HG02938 (cell line): ENCODE measurements at regions not wholly inside any gene's neighbourhood (a gene's known extent, or its start where the extent isn't known, plus 50 kb on each side); places are given as distances from the start of the nearest gene placed in this dataset.

Experiments used
- ATAC-seq: cut with Tn5 transposase; IDR thresholded peaks from one replicate; pipeline ENCODE4 v1.9.1; 2021; ENCODE audit warnings: mild to moderate bottlenecking, moderate library complexity; ENCODE audit not compliant: unreplicated experiment

DNA sequence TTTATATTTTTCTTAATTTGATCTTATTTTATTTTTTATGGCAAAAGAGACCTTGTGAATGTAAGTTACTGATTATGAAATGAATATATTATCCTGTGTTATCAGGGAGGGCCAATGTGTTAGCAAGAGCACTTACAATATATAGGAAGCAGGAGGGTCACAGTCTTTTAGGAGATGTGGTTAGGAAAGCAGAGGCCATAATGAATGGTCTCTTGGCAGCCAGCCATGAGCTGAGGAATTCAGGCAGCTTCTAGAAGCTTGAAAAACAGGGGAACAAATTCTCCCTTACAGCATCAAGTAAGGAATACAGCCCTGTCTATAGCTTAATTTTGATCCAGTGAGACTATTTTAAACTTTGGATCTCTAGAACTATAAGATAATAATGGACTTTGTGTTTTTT is 2374.6 kb downstream of the PCDH9 start:
- no peak for ATAC-seq

DNA sequence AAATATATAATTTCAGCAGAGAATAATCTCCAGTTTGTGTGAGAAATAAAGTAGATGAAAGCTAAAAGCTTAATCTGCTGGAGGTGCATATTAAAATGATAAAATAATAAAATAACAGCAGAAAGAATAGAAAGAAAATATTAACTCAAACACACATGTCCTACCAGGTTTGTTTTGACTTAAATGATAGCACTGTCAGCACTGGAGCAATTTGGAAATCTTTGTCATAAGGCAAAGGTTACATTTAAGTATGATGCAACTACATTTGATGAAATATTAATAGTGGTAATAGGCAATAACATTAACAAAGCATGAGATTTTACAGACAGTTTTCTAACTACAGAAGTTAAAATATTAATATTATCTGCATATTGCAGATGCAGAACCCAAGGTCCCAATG is 2380.1 kb downstream of the PCDH9 start:
- no peak for ATAC-seq

DNA sequence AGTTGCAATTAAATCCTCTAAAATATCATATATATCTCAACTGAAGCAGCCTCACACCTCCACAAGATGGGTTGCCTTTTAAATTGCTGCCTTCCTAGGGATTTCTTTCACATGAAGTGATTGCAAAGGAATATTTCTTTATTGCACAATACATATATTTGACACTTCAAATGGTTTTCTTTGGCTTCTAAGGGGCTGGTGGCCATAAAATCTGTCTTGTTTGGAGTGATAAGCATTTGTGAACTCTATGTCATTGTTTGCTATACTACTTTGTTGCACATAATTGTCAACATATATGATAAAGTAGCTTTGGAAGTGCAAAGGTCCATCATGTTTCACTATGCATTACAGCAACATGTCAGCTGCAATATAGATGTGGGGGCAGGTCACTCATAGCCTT is 2380.9 kb downstream of the PCDH9 start:
- ATAC-seq = no peak

DNA sequence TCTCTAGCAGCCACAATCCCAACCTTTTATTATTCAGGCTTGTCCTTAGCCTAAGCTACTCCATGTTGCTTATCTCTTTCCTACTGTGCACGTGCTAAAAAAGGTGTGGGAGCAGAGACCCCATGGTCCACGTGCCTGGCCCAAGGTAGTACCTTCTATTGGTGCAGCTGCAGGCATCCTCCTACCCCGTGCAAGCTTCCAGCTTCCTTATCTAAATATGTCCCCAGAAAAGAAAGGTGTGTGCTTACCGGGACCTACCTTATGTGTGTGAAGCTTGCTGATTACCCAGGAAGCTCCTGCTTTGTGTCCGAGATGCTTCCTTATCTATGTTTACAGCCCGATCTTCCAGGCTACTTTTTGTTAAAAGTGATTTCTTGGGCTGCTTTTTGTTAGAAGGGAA is 2382.4 kb downstream of the PCDH9 start:
- ATAC-seq = no peak

DNA sequence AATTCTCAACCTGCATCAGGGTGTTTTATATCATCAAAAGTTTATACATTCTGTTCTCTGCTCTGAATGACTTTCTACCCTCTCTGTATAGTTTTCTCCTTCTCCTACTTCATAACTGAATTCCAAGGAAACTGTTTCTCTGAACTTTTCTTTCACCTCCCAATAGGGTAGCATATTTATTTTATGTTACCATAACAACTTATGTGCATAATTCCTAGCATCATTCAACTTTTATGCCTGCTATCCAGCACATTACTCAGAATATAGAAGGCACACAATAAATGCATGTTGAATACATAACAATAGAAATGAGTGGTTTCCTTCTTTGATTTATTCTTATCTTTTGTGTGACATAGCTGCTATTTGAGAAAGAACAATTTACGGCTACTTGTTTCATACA is 2385.0 kb downstream of the PCDH9 start:
- no peak for ATAC-seq

DNA sequence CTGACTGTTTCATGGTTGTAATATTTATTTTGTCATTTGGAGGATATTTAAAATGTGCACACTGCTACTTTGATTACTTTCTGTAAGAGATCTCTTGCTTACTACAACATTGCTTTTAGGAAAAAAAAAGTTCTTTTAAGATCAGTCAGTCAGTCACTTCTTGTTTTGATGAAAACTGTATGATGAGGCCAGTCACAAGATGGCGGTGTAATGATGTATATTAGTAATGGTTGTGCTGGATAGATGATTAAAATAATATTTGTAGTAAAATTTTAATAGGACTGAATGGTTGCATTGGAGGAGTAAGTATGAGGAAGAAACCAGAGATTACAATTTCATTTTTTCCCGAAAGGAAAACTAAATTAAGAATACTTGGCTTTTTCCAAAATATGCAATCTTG is 2411.1 kb downstream of the PCDH9 start:
- ATAC-seq = no peak

DNA sequence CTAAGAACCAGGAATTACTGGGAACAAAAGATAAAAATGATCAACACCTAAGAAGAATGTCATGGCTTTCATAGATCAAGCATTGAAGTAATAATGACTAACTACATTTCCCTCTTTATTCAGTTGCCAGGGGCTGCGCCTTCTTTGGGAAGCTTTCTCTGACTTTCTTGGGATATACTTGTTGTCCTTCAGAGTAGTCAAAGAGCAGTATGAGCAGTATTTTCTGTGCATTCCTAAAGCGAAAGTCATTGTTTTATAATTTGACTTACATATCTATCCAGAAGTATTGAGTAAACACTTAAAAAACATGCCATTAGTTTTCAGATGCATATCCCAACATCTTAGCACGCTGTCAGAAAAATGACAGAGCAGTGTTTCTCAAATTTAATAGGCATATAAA is 2412.4 kb downstream of the PCDH9 start:
- no peak for ATAC-seq

DNA sequence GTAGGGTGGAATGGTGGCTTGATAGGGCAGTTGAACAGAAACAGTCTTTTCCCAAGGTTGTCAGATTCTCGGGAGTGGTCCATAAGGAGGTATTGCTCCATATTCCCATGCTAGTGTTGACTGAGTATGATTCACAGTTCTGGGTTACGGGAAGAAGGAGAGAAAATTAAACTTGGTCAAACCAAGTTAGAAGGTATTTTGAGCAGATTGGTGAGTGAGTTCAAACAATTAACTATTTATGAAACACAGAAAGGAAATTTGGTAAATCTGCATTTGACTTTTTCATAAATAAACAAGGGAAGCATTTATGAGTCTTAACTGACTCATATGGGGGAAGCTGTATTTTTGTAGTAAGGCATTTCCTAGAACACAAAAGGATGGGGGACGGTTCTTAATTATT is 2419.4 kb downstream of the PCDH9 start:
- ATAC-seq = no peak

DNA sequence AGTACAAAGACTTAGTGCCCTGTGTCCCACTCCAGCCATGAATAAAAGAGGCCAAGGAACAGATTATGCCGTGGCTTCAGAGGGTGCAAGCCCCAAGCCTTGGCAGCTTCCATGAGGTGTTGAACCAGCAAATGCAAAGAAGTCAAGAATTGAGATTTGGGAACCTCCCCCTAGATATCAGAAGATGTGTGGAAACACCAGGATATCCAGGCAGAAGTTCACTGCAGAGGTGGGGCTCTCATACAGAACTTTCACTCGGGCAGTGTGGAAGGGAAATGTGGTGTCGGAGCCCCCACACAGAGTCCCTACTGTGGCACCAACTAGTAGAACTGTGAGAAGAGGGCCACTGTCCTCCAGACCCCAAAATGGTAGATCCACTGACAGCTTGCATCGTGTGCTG is 2421.4 kb downstream of the PCDH9 start:
- no peak for ATAC-seq

DNA sequence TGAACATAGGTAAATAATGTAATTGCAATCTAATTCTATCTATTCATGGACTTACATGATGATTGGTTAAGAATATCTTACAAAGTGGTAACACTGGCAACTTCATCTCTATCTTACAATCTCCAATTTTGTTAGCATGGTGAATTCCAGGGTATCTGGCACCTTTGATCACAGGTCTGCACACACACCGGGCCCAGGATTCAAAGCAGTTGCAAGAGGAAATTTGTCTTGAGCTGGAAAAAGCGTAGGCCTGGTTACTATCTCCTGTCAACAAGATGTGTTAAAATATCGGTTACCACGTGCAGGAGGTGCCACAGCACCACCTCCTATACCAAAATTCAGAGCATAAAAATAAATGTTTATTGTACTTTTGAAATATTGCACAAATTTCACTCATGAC is 2428.4 kb downstream of the PCDH9 start:
- no peak for ATAC-seq

DNA sequence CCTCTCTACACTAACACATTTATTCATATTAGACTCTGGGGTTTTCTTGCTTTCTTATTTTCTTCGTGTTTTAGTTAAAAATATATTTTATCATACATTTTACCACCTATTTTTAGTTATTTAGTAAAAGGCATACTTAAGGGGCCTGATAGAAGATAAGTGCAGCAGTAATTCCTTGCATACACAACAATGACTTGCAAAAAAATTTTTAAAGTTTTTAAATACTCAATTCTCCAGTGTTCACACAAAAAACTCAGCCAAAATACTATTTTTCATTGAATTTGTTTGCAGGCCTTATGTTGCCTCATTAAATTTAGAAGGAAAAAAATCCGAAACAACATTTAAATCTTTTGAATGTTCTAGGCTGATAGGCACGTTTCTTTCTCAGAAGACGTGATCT is 2431.7 kb downstream of the PCDH9 start:
- no peak for ATAC-seq

DNA sequence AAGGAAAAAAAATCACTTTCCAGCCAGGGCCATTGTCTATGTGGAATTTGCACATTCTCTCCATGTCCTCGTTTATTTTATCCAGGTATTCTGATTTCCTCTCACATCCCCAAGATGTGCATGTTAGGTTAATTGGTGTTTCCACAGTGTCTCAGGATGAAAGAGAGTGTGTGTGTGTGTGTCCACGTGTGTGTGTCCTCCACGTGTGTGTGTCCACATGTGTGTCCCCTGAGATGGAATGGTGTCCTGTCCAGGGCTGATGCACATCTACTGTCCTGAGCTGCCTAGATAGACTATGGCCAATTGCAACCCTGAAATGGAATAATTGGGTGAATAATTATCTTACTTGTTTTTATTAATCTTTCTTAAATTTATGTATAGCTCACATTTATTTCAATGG is 2436.5 kb downstream of the PCDH9 start:
- no peak for ATAC-seq

DNA sequence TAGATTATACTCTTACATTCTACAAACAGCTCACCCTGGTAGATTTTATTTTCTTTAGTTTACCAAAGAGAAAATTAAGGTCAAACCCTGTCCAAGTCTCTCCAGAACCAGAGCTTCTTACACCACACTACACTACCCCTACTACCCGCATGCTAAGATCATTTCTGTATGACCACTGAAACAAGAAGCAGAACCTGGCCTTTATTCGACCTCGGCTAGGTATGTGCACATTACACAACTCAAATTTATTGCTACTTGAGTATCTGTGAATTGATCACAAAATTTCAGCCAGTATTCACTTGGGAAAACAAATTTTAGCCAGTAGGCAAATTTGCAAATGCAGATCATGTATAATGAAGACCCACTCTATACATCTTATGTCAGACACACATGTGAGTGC is 2437.0 kb downstream of the PCDH9 start:
- ATAC-seq = no peak

DNA sequence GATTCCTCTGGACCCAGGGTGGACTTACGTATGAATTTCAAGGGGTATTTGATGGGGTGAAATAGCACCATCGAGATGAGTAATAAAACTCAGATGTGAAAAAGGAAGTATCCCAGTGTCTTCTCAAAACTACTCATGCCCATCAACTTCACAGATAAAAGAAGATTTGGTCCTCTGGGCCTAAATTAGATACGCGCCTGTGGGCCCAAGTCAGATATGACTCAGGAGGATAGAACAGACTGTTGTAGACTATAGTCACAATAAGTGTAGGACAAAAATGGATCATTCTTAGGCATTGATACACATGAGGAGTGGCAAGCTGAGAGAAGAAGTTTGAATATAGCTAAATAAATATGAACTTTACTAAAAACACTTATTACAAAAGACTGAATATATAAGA is 2438.8 kb downstream of the PCDH9 start:
- no peak for ATAC-seq

DNA sequence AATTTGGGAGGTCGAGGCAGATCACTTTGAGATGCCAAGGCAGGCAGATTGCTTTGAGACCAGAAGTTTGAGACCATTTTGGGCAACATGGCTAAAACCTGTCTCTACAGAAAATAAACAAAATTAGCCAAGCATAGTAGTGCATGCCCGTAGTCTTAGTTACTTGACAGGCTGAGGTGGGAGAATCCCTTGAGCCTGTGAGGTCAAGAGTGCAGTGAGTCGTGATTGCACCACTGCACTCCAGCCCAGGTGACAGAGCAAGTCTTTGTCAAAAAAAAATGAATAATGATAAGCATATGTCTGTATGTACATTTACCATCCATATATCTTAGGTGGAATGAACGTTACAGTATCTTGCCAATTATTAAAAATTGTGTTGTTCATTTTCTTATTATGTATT is 2447.7 kb downstream of the PCDH9 start:
- no peak for ATAC-seq

DNA sequence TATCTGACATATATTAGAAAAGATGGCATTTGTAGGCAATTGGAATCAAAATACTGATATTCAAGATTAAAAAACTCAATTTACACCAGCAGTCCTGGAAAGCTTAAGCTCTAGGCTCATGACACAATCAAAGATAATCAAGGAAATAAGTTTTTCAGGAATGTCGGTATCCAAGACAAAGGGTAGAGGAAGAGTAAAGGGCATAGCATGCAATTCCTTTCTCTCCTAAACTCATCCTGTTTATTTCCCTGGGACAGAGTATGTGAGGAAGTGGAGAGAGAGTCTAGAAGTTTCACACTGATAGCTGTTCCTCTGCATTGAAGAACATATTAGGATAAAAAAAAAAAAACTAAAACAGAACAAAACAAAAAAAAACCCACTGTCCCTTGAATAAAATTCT is 2452.1 kb downstream of the PCDH9 start:
- no peak for ATAC-seq

DNA sequence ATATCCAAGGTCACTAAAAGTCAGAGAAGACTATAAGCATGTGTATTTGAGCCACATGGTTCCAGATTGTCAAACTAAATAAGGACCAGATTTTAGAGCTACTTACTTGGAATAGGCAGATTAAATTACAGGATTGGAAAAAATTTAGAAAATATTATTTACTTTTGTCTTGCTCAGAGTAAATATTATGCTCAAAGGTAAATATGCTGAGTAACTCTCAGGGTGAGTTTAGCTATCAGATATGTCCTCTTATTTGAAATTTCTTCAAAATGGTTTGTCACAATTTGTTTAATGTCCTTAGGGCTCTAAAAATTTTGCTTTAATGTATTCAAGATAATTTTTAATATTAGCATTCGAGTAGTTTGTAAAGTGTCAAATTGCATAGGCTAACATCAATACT is 2455.2 kb downstream of the PCDH9 start:
- no peak for ATAC-seq

DNA sequence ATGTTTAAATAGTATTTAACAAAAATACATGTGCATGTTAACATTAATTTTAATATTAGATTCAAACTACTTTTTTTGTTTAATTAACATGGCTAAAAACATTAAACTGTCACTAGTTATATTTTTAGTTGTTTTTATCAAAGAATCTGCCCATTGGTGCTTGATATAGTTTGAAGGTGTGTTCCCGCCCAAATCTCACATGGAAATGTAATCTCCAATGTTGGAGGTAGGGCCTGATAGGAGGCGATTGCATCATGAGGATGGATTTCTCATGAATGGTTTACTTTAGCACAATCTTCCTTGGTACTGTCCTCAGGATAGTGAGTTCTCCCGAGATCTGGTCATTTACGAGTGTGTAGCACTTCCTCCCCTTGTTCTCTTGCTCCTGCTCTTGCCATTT is 2459.4 kb downstream of the PCDH9 start:
- ATAC-seq = no peak

DNA sequence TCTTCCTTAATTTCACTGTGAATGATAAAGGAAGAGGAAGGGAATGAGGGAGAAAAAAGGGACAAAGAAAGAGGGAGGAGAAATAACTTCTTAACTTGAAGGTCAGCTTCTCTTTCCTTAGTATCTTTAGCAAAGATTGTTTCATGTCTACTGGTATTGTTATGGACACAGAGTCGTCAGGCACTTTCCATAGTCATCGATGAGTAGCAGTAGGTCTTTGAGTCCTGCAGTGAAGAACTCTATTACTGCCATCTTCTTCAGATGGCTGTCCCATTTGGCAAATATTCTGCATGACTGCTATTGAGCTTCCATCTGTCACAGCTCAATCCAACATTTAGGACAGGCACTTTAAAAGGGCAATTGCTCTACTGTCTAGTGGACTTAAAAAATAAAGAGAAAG is 2463.1 kb downstream of the PCDH9 start:
- no peak for ATAC-seq

DNA sequence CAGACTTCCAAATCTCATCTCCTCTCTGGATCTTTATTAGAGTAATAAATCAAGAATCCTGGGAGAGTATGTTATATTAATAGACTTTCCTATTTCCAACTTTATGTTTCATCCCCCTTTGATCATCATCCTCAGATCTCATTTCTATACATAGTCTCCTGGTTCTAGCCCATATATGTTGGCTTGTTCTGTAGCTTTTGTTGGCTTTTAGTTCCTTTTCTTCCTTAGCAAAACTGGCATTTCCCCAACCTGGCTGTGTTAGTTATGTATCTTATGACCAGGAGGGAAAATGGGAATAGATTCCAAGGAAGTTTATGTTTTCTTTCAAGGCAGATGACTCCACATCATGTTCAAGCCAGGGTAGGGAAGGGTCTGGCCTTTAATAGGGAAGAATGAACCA is 2464.5 kb downstream of the PCDH9 start:
- no peak for ATAC-seq

DNA sequence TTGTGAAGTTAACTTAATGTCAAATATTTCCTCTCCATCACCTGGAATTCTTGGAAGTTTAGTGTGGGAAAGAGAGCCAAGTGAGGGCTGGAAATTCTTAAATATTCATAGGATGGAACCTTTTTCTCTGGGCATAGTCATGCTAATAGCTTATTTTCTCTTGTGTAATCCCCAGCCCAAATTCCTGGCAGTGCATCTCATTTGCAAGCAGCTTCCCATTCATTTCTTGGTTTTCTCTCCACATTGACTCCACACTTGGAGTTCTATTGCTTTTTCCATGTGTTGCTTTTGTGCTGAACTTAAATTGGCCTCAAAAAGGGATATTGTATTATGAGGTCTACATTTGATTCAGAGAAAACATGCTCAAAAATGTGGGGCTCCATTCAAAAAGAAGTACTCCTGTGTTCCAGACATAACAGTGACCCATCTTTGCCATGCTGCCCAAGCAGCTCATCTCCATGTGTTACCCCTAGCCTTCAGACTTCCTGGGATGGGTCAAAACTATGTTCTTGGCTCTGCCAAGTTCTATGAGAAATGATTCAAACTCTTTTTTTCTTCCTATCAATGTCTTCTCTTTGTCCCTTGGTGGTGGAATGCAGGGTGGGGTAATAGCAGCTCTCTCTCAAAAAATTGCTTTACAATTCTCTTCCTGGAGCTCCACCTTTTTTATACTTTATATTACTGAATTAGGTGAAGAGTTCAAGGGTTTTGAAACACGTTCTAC is 2471.5 kb downstream of the PCDH9 start:
- no peak for ATAC-seq

DNA sequence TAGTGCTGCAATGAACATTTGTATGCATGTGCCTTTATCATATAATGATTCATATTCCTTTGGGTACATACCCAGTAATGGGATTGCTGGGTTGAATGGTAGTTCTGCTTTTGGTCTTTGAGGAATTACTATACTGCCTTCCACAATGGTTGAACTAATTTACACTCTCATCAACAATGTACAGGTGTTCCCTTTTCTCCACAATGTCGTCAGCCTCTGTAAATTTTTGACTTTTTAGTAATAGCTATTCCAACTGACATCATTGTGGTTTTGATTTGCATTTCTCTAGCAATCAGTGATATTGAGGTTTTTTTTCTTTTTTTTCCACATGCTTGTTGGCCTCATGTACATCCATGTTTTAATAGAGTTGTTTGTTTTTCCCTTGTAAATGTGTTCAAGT is 2473.5 kb downstream of the PCDH9 start:
- no peak for ATAC-seq

DNA sequence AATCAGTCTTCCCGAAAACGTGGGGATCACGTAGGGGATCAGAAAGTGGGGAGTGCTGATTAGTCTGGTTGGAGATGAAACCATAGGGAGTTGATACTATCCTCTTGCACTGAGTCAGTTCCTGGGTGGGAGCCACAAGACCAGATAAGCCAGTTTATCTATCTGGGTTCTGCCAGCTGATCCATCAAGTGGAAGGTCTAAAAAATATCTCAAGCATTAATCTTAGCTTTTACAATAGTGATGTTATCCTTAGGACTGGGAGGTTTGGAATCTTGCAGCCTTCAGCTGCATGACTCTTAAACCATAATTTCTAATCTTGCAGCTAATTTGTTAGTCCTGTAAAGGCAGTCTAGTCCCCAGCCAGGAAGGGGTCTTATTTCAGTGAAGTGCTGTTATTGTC is 2474.2 kb downstream of the PCDH9 start:
- ATAC-seq = no peak
